ENCODE measurements at regions not wholly inside any gene's neighbourhood (a gene's known extent, or its start where the extent isn't known, plus 50 kb on each side); places are given as distances from the start of the nearest gene placed in this dataset.
A peak's percentile ranks its signal among the peaks of the same experiment; 100 is the strongest.

DNA sequence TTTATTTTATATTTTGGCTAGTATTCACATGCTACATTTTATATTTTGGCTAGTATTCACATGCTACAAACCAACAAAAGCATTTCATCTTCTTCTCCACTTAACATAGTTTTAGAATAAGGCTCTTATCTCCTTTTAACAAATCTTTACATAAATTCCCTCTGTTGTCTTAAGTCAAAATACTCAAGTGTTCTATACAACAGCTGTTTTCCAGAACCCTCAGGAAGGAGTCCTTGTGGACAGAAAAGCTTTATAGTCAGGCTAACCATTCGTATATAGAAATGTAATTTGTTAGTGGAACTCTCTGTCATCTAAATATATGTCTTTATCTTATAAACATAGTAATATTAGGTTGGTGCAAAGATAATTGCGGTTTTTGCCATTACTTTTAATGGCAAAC, 191.0 kb upstream of the FLRT2 start:
- POLR2A ChIA-PET = no interaction called here
- no peaks in the 10 kb centered on the region for H3K4me1 ChIP-seq
- no peaks in the 10 kb centered on the region for H3K9me3 ChIP-seq
- H3K27ac ChIP-seq = no peak overlapping the region
- FAIRE-seq = no peak
- CTCF ChIA-PET = no interaction called here
- 47% methylated on average over 2 of the region's 2 CpGs for WGBS (ENCODE audit: missing lambda C conversion rate)
- H3K4me3 ChIP-seq = no peak overlapping the region
- H3K4me2 ChIP-seq = no peak overlapping the region
- no peak for DNase-seq (ENCODE audit: low read depth in 1 of 2, low spot score in 1 of 2)
- no peak for TF ChIP-seq CHD4 (IDR thresholded peaks at IDR 0.05; ENCODE audit: borderline replicate concordance)
- no peak for TF ChIP-seq ZFP36 (IDR thresholded peaks at IDR 0.05; ENCODE audit: borderline replicate concordance, partially characterized antibody)
- TF ChIP-seq, protein P1, sequence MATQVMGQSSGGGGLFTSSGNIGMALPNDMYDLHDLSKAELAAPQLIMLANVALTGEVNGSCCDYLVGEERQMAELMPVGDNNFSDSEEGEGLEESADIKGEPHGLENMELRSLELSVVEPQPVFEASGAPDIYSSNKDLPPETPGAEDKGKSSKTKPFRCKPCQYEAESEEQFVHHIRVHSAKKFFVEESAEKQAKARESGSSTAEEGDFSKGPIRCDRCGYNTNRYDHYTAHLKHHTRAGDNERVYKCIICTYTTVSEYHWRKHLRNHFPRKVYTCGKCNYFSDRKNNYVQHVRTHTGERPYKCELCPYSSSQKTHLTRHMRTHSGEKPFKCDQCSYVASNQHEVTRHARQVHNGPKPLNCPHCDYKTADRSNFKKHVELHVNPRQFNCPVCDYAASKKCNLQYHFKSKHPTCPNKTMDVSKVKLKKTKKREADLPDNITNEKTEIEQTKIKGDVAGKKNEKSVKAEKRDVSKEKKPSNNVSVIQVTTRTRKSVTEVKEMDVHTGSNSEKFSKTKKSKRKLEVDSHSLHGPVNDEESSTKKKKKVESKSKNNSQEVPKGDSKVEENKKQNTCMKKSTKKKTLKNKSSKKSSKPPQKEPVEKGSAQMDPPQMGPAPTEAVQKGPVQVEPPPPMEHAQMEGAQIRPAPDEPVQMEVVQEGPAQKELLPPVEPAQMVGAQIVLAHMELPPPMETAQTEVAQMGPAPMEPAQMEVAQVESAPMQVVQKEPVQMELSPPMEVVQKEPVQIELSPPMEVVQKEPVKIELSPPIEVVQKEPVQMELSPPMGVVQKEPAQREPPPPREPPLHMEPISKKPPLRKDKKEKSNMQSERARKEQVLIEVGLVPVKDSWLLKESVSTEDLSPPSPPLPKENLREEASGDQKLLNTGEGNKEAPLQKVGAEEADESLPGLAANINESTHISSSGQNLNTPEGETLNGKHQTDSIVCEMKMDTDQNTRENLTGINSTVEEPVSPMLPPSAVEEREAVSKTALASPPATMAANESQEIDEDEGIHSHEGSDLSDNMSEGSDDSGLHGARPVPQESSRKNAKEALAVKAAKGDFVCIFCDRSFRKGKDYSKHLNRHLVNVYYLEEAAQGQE (IDR thresholded peaks at IDR 0.05) = no peak
- TF ChIP-seq, protein P2, sequence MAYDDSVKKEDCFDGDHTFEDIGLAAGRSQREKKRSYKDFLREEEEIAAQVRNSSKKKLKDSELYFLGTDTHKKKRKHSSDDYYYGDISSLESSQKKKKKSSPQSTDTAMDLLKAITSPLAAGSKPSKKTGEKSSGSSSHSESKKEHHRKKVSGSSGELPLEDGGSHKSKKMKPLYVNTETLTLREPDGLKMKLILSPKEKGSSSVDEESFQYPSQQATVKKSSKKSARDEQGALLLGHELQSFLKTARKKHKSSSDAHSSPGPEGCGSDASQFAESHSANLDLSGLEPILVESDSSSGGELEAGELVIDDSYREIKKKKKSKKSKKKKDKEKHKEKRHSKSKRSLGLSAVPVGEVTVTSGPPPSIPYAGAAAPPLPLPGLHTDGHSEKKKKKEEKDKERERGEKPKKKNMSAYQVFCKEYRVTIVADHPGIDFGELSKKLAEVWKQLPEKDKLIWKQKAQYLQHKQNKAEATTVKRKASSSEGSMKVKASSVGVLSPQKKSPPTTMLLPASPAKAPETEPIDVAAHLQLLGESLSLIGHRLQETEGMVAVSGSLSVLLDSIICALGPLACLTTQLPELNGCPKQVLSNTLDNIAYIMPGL (CRISPR knock-in tag; IDR thresholded peaks at IDR 0.05; ENCODE audit: borderline replicate concordance) = no peak
- TF ChIP-seq CHD2 (IDR thresholded peaks at IDR 0.05; ENCODE audit: low read length, partially characterized antibody) = no peak
- TF ChIP-seq, protein P3, sequence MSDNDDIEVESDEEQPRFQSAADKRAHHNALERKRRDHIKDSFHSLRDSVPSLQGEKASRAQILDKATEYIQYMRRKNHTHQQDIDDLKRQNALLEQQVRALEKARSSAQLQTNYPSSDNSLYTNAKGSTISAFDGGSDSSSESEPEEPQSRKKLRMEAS (IDR thresholded peaks at IDR 0.05) = no peak
- no peak for TF ChIP-seq KDM5A (IDR thresholded peaks at IDR 0.05)
- TF ChIP-seq HOXA7 (CRISPR knock-in tag; IDR thresholded peaks at IDR 0.05) = no peak
- no peak for TF ChIP-seq ZNF302 (CRISPR knock-in tag; IDR thresholded peaks at IDR 0.05)
- TF ChIP-seq JUNB (IDR thresholded peaks at IDR 0.05) = no peak
- no peak for TF ChIP-seq ZSCAN20 (CRISPR knock-in tag; IDR thresholded peaks at IDR 0.05)
- no peak for ATAC-seq

DNA sequence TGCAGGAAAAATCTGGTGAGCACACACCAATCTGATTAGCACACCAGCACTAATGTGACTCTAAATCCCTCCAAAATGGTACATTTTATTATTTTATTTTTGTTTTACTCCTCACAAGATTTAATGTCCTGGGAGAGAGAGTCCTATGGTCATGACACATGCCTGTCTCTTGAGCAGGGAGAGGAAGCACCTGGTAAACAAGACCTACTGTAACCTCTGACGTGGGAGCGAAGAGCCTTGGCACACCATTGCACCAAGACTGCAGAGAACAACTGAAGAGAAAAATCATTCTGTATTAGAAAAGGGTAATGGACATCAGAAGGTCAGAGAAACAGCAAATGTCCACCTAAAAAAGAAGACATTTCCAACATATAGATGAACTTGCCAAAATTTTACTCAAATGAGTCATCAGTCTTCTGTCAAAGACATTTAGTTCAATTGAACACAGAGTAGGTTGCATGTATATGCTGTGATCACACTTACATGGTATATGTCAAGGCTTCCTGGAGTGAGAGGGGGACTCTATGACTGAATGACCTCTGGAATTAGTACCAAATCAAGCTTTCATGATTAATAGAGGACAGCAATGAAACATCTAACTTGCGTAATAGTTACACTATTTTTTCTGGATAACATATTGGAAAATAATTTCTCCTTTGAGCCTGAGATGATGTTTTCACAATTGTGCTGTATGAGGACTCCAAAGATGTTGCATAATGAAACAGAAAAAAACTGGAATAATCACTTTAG, 186.9 kb upstream of the FLRT2 start:
- H3K9me3 ChIP-seq = no peaks in the 10 kb centered on the region
- WGBS (ENCODE audit: missing lambda C conversion rate) = 77% methylated on average over 3 of the region's 3 CpGs
- TF ChIP-seq CBX8 (IDR thresholded peaks at IDR 0.05) = no peak
- no peak for TF ChIP-seq ESRRA (IDR thresholded peaks at IDR 0.05; ENCODE audit: borderline replicate concordance, low read length)
- TF ChIP-seq FOSL2 (IDR thresholded peaks at IDR 0.05) = no peak
- peak; percentile 26; the same call in 1 of the 2 replicates for TF ChIP-seq FOSL2 (CRISPR knock-in tag; IDR thresholded peaks at IDR 0.05)
- TF ChIP-seq, protein P4, sequence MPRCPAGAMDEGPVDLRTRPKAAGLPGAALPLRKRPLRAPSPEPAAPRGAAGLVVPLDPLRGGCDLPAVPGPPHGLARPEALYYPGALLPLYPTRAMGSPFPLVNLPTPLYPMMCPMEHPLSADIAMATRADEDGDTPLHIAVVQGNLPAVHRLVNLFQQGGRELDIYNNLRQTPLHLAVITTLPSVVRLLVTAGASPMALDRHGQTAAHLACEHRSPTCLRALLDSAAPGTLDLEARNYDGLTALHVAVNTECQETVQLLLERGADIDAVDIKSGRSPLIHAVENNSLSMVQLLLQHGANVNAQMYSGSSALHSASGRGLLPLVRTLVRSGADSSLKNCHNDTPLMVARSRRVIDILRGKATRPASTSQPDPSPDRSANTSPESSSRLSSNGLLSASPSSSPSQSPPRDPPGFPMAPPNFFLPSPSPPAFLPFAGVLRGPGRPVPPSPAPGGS (IDR thresholded peaks at IDR 0.05) = no peak
- DNase-seq (ENCODE audit: low read depth in 1 of 2, low spot score in 1 of 2) (no peak), FAIRE-seq (peak; percentile 43), ATAC-seq (no peak)
- H3K4me2 ChIP-seq = no peak overlapping the region
- no peak overlapping the region for H3K27ac ChIP-seq
- no peaks in the 10 kb centered on the region for H3K4me1 ChIP-seq
- H3K4me3 ChIP-seq = no peak overlapping the region
- ChIA-PET CTCF (no interaction called here), POLR2A (no interaction called here)

DNA sequence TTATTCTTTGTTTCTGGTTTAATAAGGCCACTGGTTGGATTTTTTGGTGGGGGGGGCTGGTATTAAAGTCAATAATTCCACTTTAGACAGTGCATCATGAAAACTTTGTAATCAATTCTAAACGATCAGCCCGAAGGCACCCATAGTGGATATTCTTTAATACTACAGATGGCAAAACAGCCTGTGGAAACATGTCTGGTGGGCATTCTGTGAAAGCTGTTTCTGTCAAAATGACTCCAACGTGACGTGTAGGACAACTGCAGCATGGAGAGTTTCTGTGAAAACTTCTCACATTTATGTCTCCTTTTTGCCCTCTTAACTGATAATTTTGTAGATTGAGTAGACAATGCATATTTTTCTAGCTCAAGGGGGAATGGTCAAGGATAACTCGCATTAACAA, 185.8 kb upstream of the FLRT2 start:
- DNase-seq (ENCODE audit: low read depth in 1 of 2, low spot score in 1 of 2) = no peak
- CTCF ChIA-PET = no interaction called here
- ATAC-seq = no peak
- Histone ChIP-seq H3K4me2 (no peak overlapping the region), H3K27ac (no peak overlapping the region), H3K4me1 (no peaks in the 10 kb centered on the region), H3K4me3 (no peak overlapping the region), H3K9me3 (no peaks in the 10 kb centered on the region)
- no peak for FAIRE-seq
- 60% methylated on average over 5 of the region's 5 CpGs for WGBS (ENCODE audit: missing lambda C conversion rate)
- POLR2A ChIA-PET = no interaction called here
- no peak for TF ChIP-seq GATA3 (IDR thresholded peaks at IDR 0.05; ENCODE audit: borderline replicate concordance)
- TF ChIP-seq, protein P1 (IDR thresholded peaks at IDR 0.05) = no peak
- no peak for TF ChIP-seq MAZ (IDR thresholded peaks at IDR 0.05; ENCODE audit: borderline replicate concordance, low read depth, low read length)
- no peak for TF ChIP-seq TFCP2L1 (CRISPR knock-in tag; IDR thresholded peaks at IDR 0.05)
- no peak for TF ChIP-seq MYC (IDR thresholded peaks at IDR 0.05; ENCODE audit: borderline replicate concordance, low read length)
- TF ChIP-seq BHLHE40 (IDR thresholded peaks at IDR 0.05; ENCODE audit: low read depth, low read length) = no peak
- TF ChIP-seq FOXS1 (CRISPR knock-in tag; IDR thresholded peaks at IDR 0.05) = no peak
- no peak for TF ChIP-seq EHF (CRISPR knock-in tag; IDR thresholded peaks at IDR 0.05)
- TF ChIP-seq ESRRA (IDR thresholded peaks at IDR 0.05; ENCODE audit: borderline replicate concordance, low read length) = no peak
- no peak for TF ChIP-seq CBX2 (IDR thresholded peaks at IDR 0.05; ENCODE audit: borderline replicate concordance, low read depth)
- no peak for TF ChIP-seq CHD2 (IDR thresholded peaks at IDR 0.05; ENCODE audit: low read length, partially characterized antibody)
